ENCODE measurements at regions not wholly inside any gene's neighbourhood (a gene's known extent, or its start where the extent isn't known, plus 50 kb on each side); places are given as distances from the start of the nearest gene placed in this dataset.

GRCh38 chr9:1320607-1321195 is 270.5 kb downstream of the DMRT2 start:
- Mint-ChIP-seq H3K27ac (no peak overlapping the region), H3K4me3 (no peak overlapping the region), H3K9me3 (peaks cover 16% of the 10 kb centered on the region), H3K4me1 (peaks cover 18% of the 10 kb centered on the region), H3K36me3 (no peaks in the 10 kb centered on the region), H3K27me3 (ENCODE audit: low read depth) (no peaks in the 10 kb centered on the region)
- no peak for DNase-seq (ENCODE audit: low spot score in 2 of 2, unreplicated experiment in 2 of 2)
- no peak for TF ChIP-seq CTCF (IDR thresholded peaks at IDR 0.05; ENCODE audit: unreplicated experiment)

GRCh38 chr9:1327467-1327866 is 277.3 kb downstream of the DMRT2 start:
- H3K9me3 Mint-ChIP-seq = no peaks in the 10 kb centered on the region
- no peaks in the 10 kb centered on the region for H3K36me3 Mint-ChIP-seq
- H3K27ac Mint-ChIP-seq = no peak overlapping the region
- no peak overlapping the region for H3K4me3 Mint-ChIP-seq
- no peak for TF ChIP-seq CTCF (IDR thresholded peaks at IDR 0.05; ENCODE audit: unreplicated experiment)
- peaks cover 15% of the 10 kb centered on the region for H3K4me1 Mint-ChIP-seq
- no peak for DNase-seq (ENCODE audit: low spot score in 2 of 2, unreplicated experiment in 2 of 2)
- no peaks in the 10 kb centered on the region for H3K27me3 Mint-ChIP-seq (ENCODE audit: low read depth)

- Mint-ChIP-seq H3K4me1 (peaks cover 12% of the 10 kb centered on the region), H3K4me3 (no peak overlapping the region), H3K27ac (no peak overlapping the region), H3K36me3 (no peaks in the 10 kb centered on the region), H3K9me3 (no peaks in the 10 kb centered on the region), H3K27me3 (ENCODE audit: low read depth) (no peaks in the 10 kb centered on the region)
- TF ChIP-seq CTCF (IDR thresholded peaks at IDR 0.05; ENCODE audit: unreplicated experiment) = no peak
- DNase-seq (ENCODE audit: low spot score in 2 of 2, unreplicated experiment in 2 of 2) = no peak
Measured at GRCh38 chr9:1328341-1328740, 278.2 kb downstream of the DMRT2 start.

GRCh38 chr9:1331546-1332038 is 281.4 kb downstream of the DMRT2 start:
- TF ChIP-seq CTCF (IDR thresholded peaks at IDR 0.05; ENCODE audit: unreplicated experiment) = no peak
- no peaks in the 10 kb centered on the region for H3K36me3 Mint-ChIP-seq
- DNase-seq (ENCODE audit: low spot score in 2 of 2, unreplicated experiment in 2 of 2) = no peak
- H3K27ac Mint-ChIP-seq = no peak overlapping the region
- no peaks in the 10 kb centered on the region for H3K4me1 Mint-ChIP-seq
- H3K4me3 Mint-ChIP-seq = no peak overlapping the region
- no peaks in the 10 kb centered on the region for H3K9me3 Mint-ChIP-seq
- H3K27me3 Mint-ChIP-seq (ENCODE audit: low read depth) = no peaks in the 10 kb centered on the region

GRCh38 chr9:1332156-1332555 is 282.0 kb downstream of the DMRT2 start:
- no peak for DNase-seq (ENCODE audit: low spot score in 2 of 2, unreplicated experiment in 2 of 2)
- Mint-ChIP-seq H3K27me3 (ENCODE audit: low read depth) (no peaks in the 10 kb centered on the region), H3K4me3 (no peak overlapping the region), H3K36me3 (no peaks in the 10 kb centered on the region), H3K4me1 (no peaks in the 10 kb centered on the region), H3K27ac (no peak overlapping the region), H3K9me3 (no peaks in the 10 kb centered on the region)
- TF ChIP-seq CTCF (IDR thresholded peaks at IDR 0.05; ENCODE audit: unreplicated experiment) = no peak

GRCh38 chr9:1335174-1335573 is 285.0 kb downstream of the DMRT2 start:
- Mint-ChIP-seq H3K9me3 (peaks cover 5% of the 10 kb centered on the region), H3K27ac (no peak overlapping the region), H3K36me3 (no peaks in the 10 kb centered on the region), H3K4me3 (no peak overlapping the region), H3K4me1 (no peaks in the 10 kb centered on the region), H3K27me3 (ENCODE audit: low read depth) (no peaks in the 10 kb centered on the region)
- TF ChIP-seq CTCF (IDR thresholded peaks at IDR 0.05; ENCODE audit: unreplicated experiment) = no peak
- no peak for DNase-seq (ENCODE audit: low spot score in 2 of 2, unreplicated experiment in 2 of 2)

Data from mesothelial cell of epicardium (in vitro differentiated cells).